ENCODE measurements at regions not wholly inside any gene's neighbourhood (a gene's known extent, or its start where the extent isn't known, plus 50 kb on each side); places are given as distances from the start of the nearest gene placed in this dataset.

GRCh38 chr15:85858586-85859375, 64.1 kb upstream of the KLHL25 start:
- TF ChIP-seq CTCF (IDR thresholded peaks at IDR 0.05): peak; percentile 86
- TF ChIP-seq REST (IDR thresholded peaks at IDR 0.05; ENCODE audit: low read depth, low read length): no peak
- TF ChIP-seq JUND (IDR thresholded peaks at IDR 0.05): no peak
- no peak for TF ChIP-seq GABPA (IDR thresholded peaks at IDR 0.05; ENCODE audit: low read depth)
- TF ChIP-seq SIN3A (IDR thresholded peaks at IDR 0.05; ENCODE audit: borderline replicate concordance, low read depth, low read length): no peak

Measured in SK-N-SH (cell line).